DOHH2 (cell line): ENCODE measurements at regions not wholly inside any gene's neighbourhood (a gene's known extent, or its start where the extent isn't known, plus 50 kb on each side); places are given as distances from the start of the nearest gene placed in this dataset.

Experiments used
- H3F3A ChIP-seq: fragments of 200-600 bp; sonication (generic), shearing (Covaris generic); 2 replicates; pipeline ENCODE4 v1.6.0; 2016; ENCODE audit warnings: antibody characterized with exemption, mild to moderate bottlenecking; ENCODE audit not compliant: control insufficient read depth, insufficient read depth
- H3K27ac ChIP-seq: fragments of 200-600 bp; sonication (generic); 2 replicates; pipeline ENCODE4 v1.5.1; 2014; ENCODE audit warnings: low read depth, mild to moderate bottlenecking, low read length, moderate library complexity
- H3K27me3 ChIP-seq: fragments of 200-600 bp; sonication (generic); 2 replicates; pipeline ENCODE4 v1.6.1; 2014; ENCODE audit warnings: mild to moderate bottlenecking, low read length, mixed read lengths; ENCODE audit not compliant: control insufficient read depth
- H3K36me3 ChIP-seq: fragments of 200-600 bp; sonication (generic); 2 replicates; pipeline ENCODE4 v1.6.1; 2014; ENCODE audit warnings: mild to moderate bottlenecking, low read length, moderate library complexity, mixed read lengths; ENCODE audit not compliant: control insufficient read depth
- H3K4me1 ChIP-seq: fragments of 200-600 bp; sonication (generic); 2 replicates; pipeline ENCODE4 v1.6.1; 2014; ENCODE audit warnings: mild to moderate bottlenecking, low read length, mixed read lengths; ENCODE audit not compliant: control insufficient read depth
- H3K4me2 ChIP-seq: fragments of 200-600 bp; sonication (generic); 2 replicates; pipeline ENCODE4 v1.6.0; 2014; ENCODE audit warnings: mild to moderate bottlenecking, low read length, moderate library complexity
- H3K4me3 ChIP-seq: fragments of 200-600 bp; sonication (generic); 2 replicates; pipeline ENCODE4 v1.5.1; 2014; ENCODE audit warnings: mild to moderate bottlenecking, low read length, mixed read lengths
- H3K79me2 ChIP-seq: fragments of 200-600 bp; sonication (generic); 2 replicates; pipeline ENCODE4 v1.6.1; 2014; ENCODE audit warnings: mild to moderate bottlenecking, low read length, mixed read lengths; ENCODE audit not compliant: control insufficient read depth
- H3K9me2 ChIP-seq: fragments of 200-600 bp; sonication (generic); replicated peaks from 2 replicates; pipeline ENCODE4 v1.6.1; 2014; ENCODE audit warnings: mild to moderate bottlenecking, low read length, mixed read lengths; ENCODE audit not compliant: control insufficient read depth
- H3K9me3 ChIP-seq: fragments of 200-600 bp; sonication (generic); 2 replicates; pipeline ENCODE4 v1.6.1; 2014; ENCODE audit warnings: antibody characterized with exemption, low read length, mixed read lengths; ENCODE audit not compliant: control insufficient read depth, insufficient read depth
- H4K20me1 ChIP-seq: fragments of 200-600 bp; sonication (generic); 2 replicates; pipeline ENCODE4 v1.6.0; 2014; ENCODE audit warnings: low read depth, mild to moderate bottlenecking, antibody characterized with exemption, low read length, moderate library complexity; ENCODE audit not compliant: control insufficient read depth, insufficient read depth
- CTCF ChIP-seq: fragments of 200-600 bp; sonication (generic); IDR thresholded peaks from one replicate; pipeline ENCODE4 v1.5.1; 2014; ENCODE audit warnings: antibody characterized with exemption, mild to moderate bottlenecking, low read depth, low read length; ENCODE audit not compliant: poor library complexity, severe bottlenecking
- EZH2phosphoT487 ChIP-seq: fragments of 200-600 bp; sonication (generic); IDR thresholded peaks from 2 replicates; pipeline ENCODE4 v1.6.1; 2017; ENCODE audit warnings: borderline replicate concordance, mild to moderate bottlenecking, antibody characterized with exemption, low read length, moderate library complexity, mixed read lengths

GRCh38 chr2:103138123-103138901 lies 376.5 kb downstream of the TMEM182 start:
- Histone ChIP-seq H3K27ac (no peak overlapping the region), H3F3A (no peaks in the 10 kb centered on the region), H3K4me1 (no peaks in the 10 kb centered on the region), H3K4me2 (no peak overlapping the region), H3K9me3 (no peaks in the 10 kb centered on the region), H3K9me2 (no peaks in the 10 kb centered on the region), H3K79me2 (no peaks in the 10 kb centered on the region), H4K20me1 (no peaks in the 10 kb centered on the region), H3K27me3 (no peaks in the 10 kb centered on the region), H3K4me3 (no peak overlapping the region), H3K36me3 (no peaks in the 10 kb centered on the region)
- TF ChIP-seq EZH2phosphoT487 (no peak), CTCF (no peak)

- Histone ChIP-seq H3K27ac (no peak overlapping the region), H3K9me3 (no peaks in the 10 kb centered on the region), H3K79me2 (no peaks in the 10 kb centered on the region), H4K20me1 (no peaks in the 10 kb centered on the region), H3K9me2 (no peaks in the 10 kb centered on the region), H3K36me3 (no peaks in the 10 kb centered on the region), H3F3A (no peaks in the 10 kb centered on the region), H3K4me2 (no peak overlapping the region), H3K4me3 (no peak overlapping the region), H3K27me3 (no peaks in the 10 kb centered on the region), H3K4me1 (no peaks in the 10 kb centered on the region)
- TF ChIP-seq EZH2phosphoT487 (no peak), CTCF (no peak)
These were observed 377.9 kb downstream of the TMEM182 start for GRCh38 chr2:103139628-103140268.

GRCh38 chr2:103144837-103145236 lies 383.0 kb downstream of the TMEM182 start:
- H3K9me3 ChIP-seq, result no peaks in the 10 kb centered on the region
- no peaks in the 10 kb centered on the region for H3K36me3 ChIP-seq

More at GRCh38 chr2:103144837-103145236, 383.0 kb downstream of the TMEM182 start:
- H3K4me3 ChIP-seq, result no peak overlapping the region
- H3F3A ChIP-seq, result no peaks in the 10 kb centered on the region
- TF ChIP-seq EZH2phosphoT487 (no peak), CTCF (no peak)
- H3K4me2 ChIP-seq, result no peak overlapping the region
- H3K79me2 ChIP-seq, result no peaks in the 10 kb centered on the region
- no peak overlapping the region for H3K27ac ChIP-seq
- no peaks in the 10 kb centered on the region for H4K20me1 ChIP-seq
- no peaks in the 10 kb centered on the region for H3K4me1 ChIP-seq
- H3K9me2 ChIP-seq, result no peaks in the 10 kb centered on the region
- no peaks in the 10 kb centered on the region for H3K27me3 ChIP-seq
